Tibial nerve (tissue), 4 donors: ENCODE measurements at regions not wholly inside any gene's neighbourhood (a gene's known extent, or its start where the extent isn't known, plus 50 kb on each side); places are given as distances from the start of the nearest gene placed in this dataset.

ENCODE experiments used
- DNase-seq, 2 donors: peaks; one replicate each; pipeline ENCODE4 v3.0.0-alpha.2; 2019; ENCODE audit warnings: low spot score in 2 of 2
- H3K27ac ChIP-seq, 4 donors: fragments of 200-600 bp; sonication (generic) in 3 of 4; one replicate each; pipeline ENCODE4 v1.5.1; 2017 to 2019; ENCODE audit warnings: mild to moderate bottlenecking in 1 of 4
- H3K27me3 ChIP-seq, 2 donors: fragments of 200-600 bp; sonication (generic) in 1 of 2; one replicate each; pipeline versions ENCODE4 v1.5.1 to v1.6.0; 2017 to 2019
- H3K36me3 ChIP-seq, 3 donors: fragments of 200-600 bp; sonication (generic); one replicate each; pipeline ENCODE4 v1.5.1; 2018 to 2019
- H3K4me1 ChIP-seq, 4 donors: fragments of 200-600 bp; sonication (generic) in 3 of 4; one replicate each; pipeline ENCODE4 v1.5.1; 2017 to 2019
- H3K4me3 ChIP-seq, 4 donors: fragments of 200-600 bp; sonication (generic) in 3 of 4; one replicate each; pipeline ENCODE4 v1.5.1; 2017 to 2019; ENCODE audit warnings: mild to moderate bottlenecking in 1 of 4, moderate library complexity in 1 of 4
- H3K9me3 ChIP-seq, 4 donors: fragments of 200-600 bp; sonication (generic) in 3 of 4; one replicate each; pipeline ENCODE4 v1.5.1; 2017 to 2019
- CTCF ChIP-seq, 5 experiments: fragments of 200-600 bp in 3 of 5; fragments of 450-650 bp in 2 of 5; sonication (generic) in 3 of 5; IDR thresholded peaks; one replicate each; pipeline ENCODE4 v1.5.1; 2016 to 2019; ENCODE audit warnings: antibody characterized with exemption in 5 of 5, mild to moderate bottlenecking in 3 of 5, moderate library complexity in 2 of 5
- EP300 ChIP-seq, 2 donors: sonication (generic); formaldehyde crosslinking; IDR thresholded peaks; one replicate each; pipeline ENCODE4 v1.6.1; 2017; ENCODE audit warnings: antibody characterized with exemption in 2 of 2, mild to moderate bottlenecking in 1 of 2
- POLR2A ChIP-seq, 2 donors: fragments of 450-650 bp; IDR thresholded peaks; one replicate each; pipeline ENCODE4 v1.6.1; 2017; ENCODE audit warnings: antibody characterized with exemption in 2 of 2, mild to moderate bottlenecking in 2 of 2, moderate library complexity in 2 of 2
- WGBS, 2 donors: methylation state at CpG; one replicate each; pipeline ENCODE4 v1.1.5; 2018; 5-methylcytosine and 5-hydroxymethylcytosine counted together

- Histone ChIP-seq H3K9me3 (no peaks in the 10 kb centered on the region), H3K27me3 (no peaks in the 10 kb centered on the region), H3K27ac (no peak overlapping the region), H3K4me1 (no peaks in the 10 kb centered on the region), H3K36me3 (no peaks in the 10 kb centered on the region), H3K4me3 (no peak overlapping the region)
- 50% methylated on average over 1 of the region's 1 CpG for WGBS, 2 donors
- TF ChIP-seq CTCF (IDR thresholded peaks at IDR 0.05) (no peak), EP300 (IDR thresholded peaks at IDR 0.05) (no peak), POLR2A (IDR thresholded peaks at IDR 0.05) (no peak)
- no peak for DNase-seq
These were observed 72.3 kb upstream of the CENPW start for GRCh38 chr6:126267626-126268025.

GRCh38 chr6:126268092-126268491 is 71.8 kb upstream of the CENPW start:
- Histone ChIP-seq H3K27ac (no peak overlapping the region), H3K4me3 (no peak overlapping the region), H3K9me3 (no peaks in the 10 kb centered on the region), H3K36me3 (no peaks in the 10 kb centered on the region), H3K27me3 (no peaks in the 10 kb centered on the region), H3K4me1 (no peaks in the 10 kb centered on the region)
- no peak for DNase-seq
- no peak for TF ChIP-seq POLR2A (IDR thresholded peaks at IDR 0.05)
- 46 to 53% methylated on average over 2 of the region's 2 CpGs for WGBS, 2 donors

GRCh38 chr6:126280287-126280686 is 59.6 kb upstream of the CENPW start:
- no peaks in the 10 kb centered on the region for H3K27me3 ChIP-seq
- WGBS, 2 donors = 91 to 92% methylated on average over 4 of the region's 4 CpGs
- H3K4me1 ChIP-seq = no peaks in the 10 kb centered on the region
- H3K36me3 ChIP-seq = no peaks in the 10 kb centered on the region
- no peak overlapping the region for H3K4me3 ChIP-seq
- no peaks in the 10 kb centered on the region for H3K9me3 ChIP-seq
- DNase-seq = no peak
- H3K27ac ChIP-seq = no peak overlapping the region
- TF ChIP-seq EP300 (IDR thresholded peaks at IDR 0.05) (no peak), CTCF (IDR thresholded peaks at IDR 0.05) (no peak), POLR2A (IDR thresholded peaks at IDR 0.05) (no peak)

GRCh38 chr6:126285871-126286365 is 54.0 kb upstream of the CENPW start:
- no peaks in the 10 kb centered on the region for H3K9me3 ChIP-seq
- no peak overlapping the region for H3K4me3 ChIP-seq
- 78 to 87% methylated on average over 4 of the region's 4 CpGs for WGBS, 2 donors
- no peaks in the 10 kb centered on the region for H3K36me3 ChIP-seq
- H3K4me1 ChIP-seq = no peaks in the 10 kb centered on the region
- TF ChIP-seq EP300 (IDR thresholded peaks at IDR 0.05) = no peak
- TF ChIP-seq POLR2A (IDR thresholded peaks at IDR 0.05) = no peak
- no peaks in the 10 kb centered on the region for H3K27me3 ChIP-seq
- H3K27ac ChIP-seq = no peak overlapping the region
- DNase-seq = no peak
